ENCODE measurements at regions not wholly inside any gene's neighbourhood (a gene's known extent, or its start where the extent isn't known, plus 50 kb on each side); places are given as distances from the start of the nearest gene placed in this dataset.

- DNase-seq = no peak
Observed at GRCh38 chr22:47396105-47396504, 633.7 kb downstream of the TBC1D22A start.

GRCh38 chr22:47395481-47395880 lies 633.0 kb downstream of the TBC1D22A start:
- DNase-seq = no peak

GRCh38 chr22:47394504-47395440 lies 632.3 kb downstream of the TBC1D22A start:
- no peak for DNase-seq

DNA sequence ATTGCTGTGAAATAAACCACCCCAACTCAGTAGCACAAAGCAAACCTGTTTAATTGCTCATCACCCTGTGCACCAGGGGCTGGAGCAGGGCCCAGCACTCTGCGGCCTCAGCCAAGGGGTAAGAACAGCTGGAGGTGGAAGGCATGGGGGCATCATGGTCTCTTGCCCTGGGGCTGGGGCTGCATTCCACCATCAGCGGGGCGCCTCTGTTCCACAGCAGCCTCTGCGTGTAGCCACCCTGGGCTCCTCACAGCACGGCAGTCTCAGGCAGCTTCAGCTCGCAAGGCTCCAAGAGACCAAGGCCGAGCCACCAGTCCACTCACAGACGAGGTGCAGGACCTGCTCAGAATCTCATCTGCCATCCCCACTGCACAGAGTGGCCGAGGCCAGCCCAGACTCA lies 630.7 kb downstream of the TBC1D22A start:
- DNase-seq = no peak

- no peak for DNase-seq
Observed at GRCh38 chr22:47392729-47393128, 630.3 kb downstream of the TBC1D22A start.

- no peak for DNase-seq
Observed at GRCh38 chr22:47392054-47392347, 629.6 kb downstream of the TBC1D22A start.

- DNase-seq = no peak
Observed at GRCh38 chr22:47391169-47392053, 629.0 kb downstream of the TBC1D22A start.

DNA sequence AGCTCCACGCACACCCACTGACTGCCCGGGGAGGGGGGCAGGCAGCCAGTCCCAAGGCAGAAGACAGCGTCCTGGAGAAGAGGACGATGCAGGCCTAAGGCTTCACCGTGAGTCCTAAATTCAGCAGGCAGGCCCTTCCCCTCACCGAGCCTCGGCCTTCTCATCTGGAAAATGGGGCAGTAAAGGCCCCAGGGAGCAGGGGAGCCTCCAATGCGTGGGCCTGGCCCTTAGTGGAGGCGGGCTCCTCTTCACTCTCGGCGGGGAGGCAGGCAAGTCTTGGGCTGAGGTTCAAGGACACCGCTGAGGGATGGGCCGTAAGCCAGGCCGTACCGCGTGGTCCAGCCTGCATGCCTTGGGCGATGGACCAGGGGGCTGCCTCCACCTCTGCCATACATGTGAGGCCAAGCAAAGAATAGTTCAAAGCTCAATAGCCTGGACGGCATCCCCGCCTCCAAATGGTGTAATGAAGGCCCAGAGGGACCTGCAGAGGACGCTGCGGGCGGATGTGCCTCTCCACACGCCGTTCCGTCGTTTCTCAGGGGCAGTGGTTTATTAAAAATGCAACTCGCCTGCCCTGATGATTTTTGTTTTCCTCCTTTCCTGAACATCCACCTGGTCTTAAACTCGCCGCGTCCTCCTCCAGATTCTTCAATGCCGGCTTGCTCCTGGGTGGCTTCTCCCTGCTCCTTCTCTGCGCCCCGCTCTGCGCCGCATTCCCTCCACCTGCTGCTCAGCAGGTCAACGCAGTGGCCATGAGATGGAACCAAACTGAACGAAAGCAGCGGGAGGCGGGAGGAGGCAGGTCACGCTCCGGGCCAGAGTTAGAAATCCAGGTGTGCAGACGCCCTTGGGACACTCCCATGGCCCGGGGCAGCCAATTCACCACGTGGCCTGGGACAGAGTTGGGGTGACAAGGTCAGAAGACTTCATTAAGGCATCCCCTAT lies 627.8 kb downstream of the TBC1D22A start:
- no peak for DNase-seq

DNA sequence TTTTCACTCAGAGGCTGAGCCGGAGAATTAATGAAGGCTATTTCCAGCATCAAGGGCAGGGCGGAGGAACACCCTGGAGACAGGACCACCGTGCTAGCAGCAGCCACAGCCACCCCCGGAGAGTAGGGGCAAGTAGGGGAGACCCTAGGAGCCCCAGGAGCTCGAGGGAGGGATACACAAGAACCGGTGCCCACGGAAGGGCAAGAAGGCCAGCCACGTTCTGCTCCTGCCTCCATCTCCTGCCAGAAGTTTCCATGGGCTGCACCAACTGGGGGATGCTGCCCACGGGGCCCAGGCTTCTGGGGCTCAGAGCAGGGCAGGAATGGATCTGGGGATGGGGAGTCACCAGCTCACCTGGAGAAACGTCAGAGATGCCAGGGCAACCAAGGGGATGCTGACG lies 626.8 kb downstream of the TBC1D22A start:
- no peak for DNase-seq

DNA sequence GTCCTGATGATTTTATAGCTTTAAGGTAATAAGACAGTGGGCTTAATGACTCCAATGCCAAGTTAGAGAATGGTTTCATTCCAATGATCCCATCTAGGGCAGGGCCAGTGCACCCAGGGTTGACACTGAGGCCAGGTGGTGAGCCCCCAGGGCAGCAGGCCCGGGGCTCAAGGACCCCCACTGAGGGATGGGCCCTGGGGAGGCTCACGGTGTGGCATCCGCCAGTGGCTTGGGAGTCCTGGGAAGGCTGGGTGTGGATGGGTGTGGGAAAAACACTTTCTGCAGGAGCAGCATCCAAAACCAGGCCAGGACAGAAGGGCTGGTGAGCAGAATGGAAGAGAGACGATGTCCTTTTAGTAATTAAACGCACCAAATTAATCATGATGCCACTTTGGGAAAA lies 626.3 kb downstream of the TBC1D22A start:
- DNase-seq = no peak

- no peak for DNase-seq
Observed at GRCh38 chr22:47388331-47388730, 625.9 kb downstream of the TBC1D22A start.

DNA sequence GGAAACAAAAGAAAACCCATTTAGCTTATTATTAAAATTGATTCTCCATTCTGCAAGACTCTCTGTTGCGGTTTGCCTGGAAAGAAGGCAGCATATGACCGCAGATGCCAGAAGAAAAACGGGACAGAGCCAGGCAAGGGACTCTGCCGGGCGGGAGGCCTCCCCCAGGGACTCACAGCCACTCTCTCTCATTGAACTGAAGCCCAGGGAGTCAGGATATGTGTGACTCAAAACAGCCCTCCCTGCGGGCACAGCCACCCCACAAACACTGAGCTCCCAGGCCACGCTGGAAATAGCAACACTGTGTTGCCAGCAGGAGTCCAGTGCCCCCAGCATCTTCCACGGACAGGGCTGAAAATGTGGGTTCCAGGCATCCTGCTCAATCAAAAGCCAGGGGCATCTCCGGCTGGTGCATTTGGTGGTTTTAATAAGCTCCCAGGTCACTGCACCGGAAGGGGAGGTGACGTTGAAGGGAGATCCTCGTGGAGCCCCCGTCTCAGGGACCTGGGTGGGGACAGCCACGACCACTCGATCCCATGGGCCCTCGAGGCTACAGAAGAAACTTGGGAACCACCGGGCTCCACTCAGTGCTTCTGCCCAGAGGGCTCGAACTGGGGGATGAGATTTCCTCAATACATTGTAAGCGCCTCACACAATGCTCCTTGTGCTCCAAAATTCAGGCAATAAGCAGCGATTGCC lies 624.5 kb downstream of the TBC1D22A start:
- no peak for DNase-seq

- no peak for DNase-seq
Observed at GRCh38 chr22:47384977-47385376, 622.5 kb downstream of the TBC1D22A start.

DNA sequence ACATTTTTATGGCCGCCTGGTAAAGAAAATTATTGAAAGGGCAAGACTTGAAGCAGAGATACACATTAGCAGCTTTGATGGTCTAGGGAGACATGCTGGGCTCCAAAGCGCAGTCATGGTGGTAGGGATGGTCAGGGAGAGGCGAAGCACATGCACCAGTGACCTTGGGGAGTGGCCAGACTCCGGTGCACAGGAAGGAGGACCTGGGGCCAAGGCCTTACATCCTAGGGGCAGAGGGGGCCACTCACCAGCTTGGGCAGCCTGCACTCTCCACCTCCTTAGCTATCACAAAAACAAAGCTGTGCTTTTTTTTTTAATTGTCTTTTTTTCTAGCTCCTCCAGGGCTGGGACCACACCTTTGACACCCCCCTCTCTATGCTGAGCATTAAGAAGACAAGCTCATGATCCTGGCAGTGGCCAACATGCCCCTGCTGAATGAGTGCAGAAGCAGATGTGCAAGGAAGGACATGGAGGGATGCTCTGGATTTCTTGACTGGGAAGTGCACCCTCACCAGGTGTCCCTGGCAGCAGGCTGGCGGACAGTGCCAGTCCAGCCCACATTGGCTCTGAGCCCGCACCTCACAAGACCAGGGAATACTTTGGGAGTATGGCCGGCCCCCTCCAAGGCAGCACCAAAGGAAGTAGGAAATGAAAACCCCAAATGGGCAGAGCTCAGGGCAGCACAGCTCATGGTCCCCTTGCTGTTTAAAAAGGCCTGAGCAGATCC lies 619.9 kb downstream of the TBC1D22A start:
- no peak for DNase-seq

GRCh38 chr22:47381240-47381639 lies 618.8 kb downstream of the TBC1D22A start:
- no peak for DNase-seq

- no peak for DNase-seq
Observed at GRCh38 chr22:47380692-47381091, 618.2 kb downstream of the TBC1D22A start.

DNA sequence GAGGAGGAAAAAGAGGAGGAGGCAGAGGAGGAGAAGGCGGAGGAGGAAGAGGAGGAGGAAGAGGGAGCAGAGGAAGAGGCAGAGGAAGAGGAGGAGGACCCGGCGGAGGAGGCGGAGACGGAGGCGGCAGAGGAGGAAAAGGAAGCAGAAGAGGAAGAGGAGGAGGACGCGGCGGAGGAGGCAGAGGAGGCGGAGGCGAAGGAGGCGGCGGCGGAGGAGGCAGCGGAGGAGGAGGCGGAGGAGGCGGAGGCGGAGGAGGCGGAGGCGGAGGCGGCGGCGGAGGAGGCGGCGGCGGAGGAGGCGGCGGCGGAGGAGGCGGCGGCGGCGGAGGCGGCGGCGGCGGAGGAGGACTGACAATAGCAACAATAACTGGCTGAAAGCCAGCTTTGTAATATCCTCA lies 616.6 kb downstream of the TBC1D22A start:
- DNase-seq = no peak

DNA sequence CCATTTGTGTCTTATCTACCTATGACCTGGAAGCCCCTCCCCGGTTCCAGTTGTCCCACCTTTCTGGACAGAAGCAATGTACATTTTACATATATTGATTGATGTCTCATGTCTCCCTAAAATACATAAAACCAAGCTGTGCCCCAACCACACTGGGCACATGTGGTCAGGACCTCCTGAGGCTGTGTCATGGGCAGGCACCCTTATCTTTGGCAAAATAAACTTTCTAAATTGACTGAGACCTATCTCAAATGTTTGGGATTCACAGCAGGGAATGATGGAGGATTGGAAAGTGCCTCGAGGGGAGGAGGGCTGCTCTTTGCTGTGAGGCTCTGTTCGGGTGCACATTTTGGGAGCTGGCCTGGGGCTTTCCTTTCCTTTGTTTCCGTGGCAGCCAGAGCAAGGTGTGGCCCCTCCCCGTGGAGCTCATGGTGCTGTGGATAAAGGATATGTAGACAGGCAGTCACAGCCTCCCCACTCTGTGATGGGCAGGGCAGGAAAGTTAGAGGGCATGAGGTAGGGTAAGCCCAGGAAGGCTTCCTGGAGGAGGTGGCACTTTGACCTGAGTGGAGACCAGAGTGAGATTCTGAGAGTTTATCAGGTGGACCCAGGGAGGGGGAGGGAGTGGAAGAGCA lies 615.6 kb downstream of the TBC1D22A start:
- no peak for DNase-seq

DNA sequence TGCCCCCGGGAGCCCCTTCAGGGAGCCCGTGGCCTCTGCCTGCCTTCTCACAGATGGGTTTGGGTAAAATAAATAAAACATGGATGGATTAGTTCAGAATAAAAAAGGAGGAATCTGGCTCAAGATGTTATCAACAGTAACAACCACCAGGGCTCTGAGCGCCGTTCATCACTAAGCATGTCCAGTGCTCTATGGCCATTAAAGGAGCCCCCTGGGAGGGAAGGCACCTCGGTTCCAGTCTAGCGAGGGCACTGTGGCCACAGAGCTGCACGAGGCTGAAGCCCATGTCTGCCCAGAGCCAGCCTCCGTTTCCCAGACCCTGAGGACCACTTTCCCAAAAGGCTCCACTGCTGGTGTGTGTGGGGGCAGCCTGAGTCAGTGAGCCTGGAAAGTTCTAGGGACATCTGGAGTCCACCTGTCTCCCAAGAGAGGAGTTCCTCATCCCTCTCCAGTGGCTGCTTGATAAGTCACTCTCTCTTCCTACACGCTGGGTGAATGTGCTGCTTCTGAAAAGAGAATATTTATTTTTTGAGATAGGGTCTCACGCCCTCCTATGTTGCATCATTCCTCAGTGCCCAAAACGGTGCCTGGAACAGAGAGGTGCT lies 614.6 kb downstream of the TBC1D22A start:
- DNase-seq = no peak

DNA sequence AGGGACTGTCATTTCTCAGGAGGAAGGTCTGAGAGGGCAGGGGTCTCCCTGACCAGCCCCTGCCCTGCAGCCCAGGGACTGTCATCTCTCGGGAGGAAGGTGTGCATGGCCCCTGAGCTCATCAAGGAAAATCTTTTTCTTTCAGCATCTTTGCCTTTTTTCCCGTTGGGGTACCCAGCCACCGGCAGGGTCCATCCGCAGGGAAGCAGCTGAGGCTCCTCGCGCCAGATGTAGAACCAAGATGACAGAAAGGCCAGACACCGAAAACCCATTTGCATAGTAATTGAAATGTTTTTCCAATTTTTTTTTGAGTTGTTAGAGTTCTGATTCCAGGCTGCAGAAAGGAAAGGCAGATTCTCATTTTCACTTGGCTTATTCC lies 613.9 kb downstream of the TBC1D22A start:
- no peak for DNase-seq
